AML-193 (cell line): ENCODE measurements at regions not wholly inside any gene's neighbourhood (a gene's known extent, or its start where the extent isn't known, plus 50 kb on each side); places are given as distances from the start of the nearest gene placed in this dataset.
A peak's percentile ranks its signal among the peaks of the same experiment; 100 is the strongest.

Experiments
- DNase-seq, 2 experiments: peaks; one replicate each; lab custom pipeline; 2025; lab: John Stamatoyannopoulos, UW

- DNase-seq: no peak
Observed at GRCh38 chr5:107325866-107326265, 344.9 kb downstream of the EFNA5 start.

GRCh38 chr5:107324809-107325208, 345.9 kb downstream of the EFNA5 start:
- no peak for DNase-seq

- no peak for DNase-seq
Observed at GRCh38 chr5:107324071-107324470, 346.7 kb downstream of the EFNA5 start.

- DNase-seq: no peak
Observed at GRCh38 chr5:107323536-107323935, 347.2 kb downstream of the EFNA5 start.

- DNase-seq: no peak
Observed at GRCh38 chr5:107322936-107323335, 347.8 kb downstream of the EFNA5 start.

- no peak for DNase-seq
Observed at GRCh38 chr5:107321906-107322305, 348.8 kb downstream of the EFNA5 start.

GRCh38 chr5:107320846-107321245, 349.9 kb downstream of the EFNA5 start:
- DNase-seq: no peak

GRCh38 chr5:107320376-107320775, 350.4 kb downstream of the EFNA5 start:
- DNase-seq: no peak

GRCh38 chr5:107319901-107320300, 350.8 kb downstream of the EFNA5 start:
- DNase-seq: no peak

GRCh38 chr5:107314330-107314729, 356.4 kb downstream of the EFNA5 start:
- no peak for DNase-seq

GRCh38 chr5:107313921-107314320, 356.8 kb downstream of the EFNA5 start:
- DNase-seq: no peak

- no peak for DNase-seq
Observed at GRCh38 chr5:107313098-107313497, 357.6 kb downstream of the EFNA5 start.

- DNase-seq: no peak
Observed at GRCh38 chr5:107310181-107310580, 360.6 kb downstream of the EFNA5 start.

GRCh38 chr5:107306594-107306993, 364.1 kb downstream of the EFNA5 start:
- no peak for DNase-seq

- no peak for DNase-seq
Observed at GRCh38 chr5:107306002-107306401, 364.7 kb downstream of the EFNA5 start.

- DNase-seq: no peak
Observed at GRCh38 chr5:107304684-107305083, 366.1 kb downstream of the EFNA5 start.

- no peak for DNase-seq
Observed at GRCh38 chr5:107303171-107303968, 367.4 kb downstream of the EFNA5 start.

GRCh38 chr5:107302441-107302840, 368.3 kb downstream of the EFNA5 start:
- no peak for DNase-seq

- no peak for DNase-seq
Observed at GRCh38 chr5:107301999-107302398, 368.7 kb downstream of the EFNA5 start.

- no peak for DNase-seq
Observed at GRCh38 chr5:107300721-107301327, 369.9 kb downstream of the EFNA5 start.

- DNase-seq: no peak
Observed at GRCh38 chr5:107296572-107296971, 374.2 kb downstream of the EFNA5 start.

GRCh38 chr5:107295914-107296313, 374.8 kb downstream of the EFNA5 start:
- DNase-seq: no peak

GRCh38 chr5:107294669-107295068, 376.1 kb downstream of the EFNA5 start:
- no peak for DNase-seq

- DNase-seq: peak; percentile 29 to 33
Observed at GRCh38 chr5:107294211-107294550, 376.6 kb downstream of the EFNA5 start.
